ENCODE measurements at regions not wholly inside any gene's neighbourhood (a gene's known extent, or its start where the extent isn't known, plus 50 kb on each side); places are given as distances from the start of the nearest gene placed in this dataset.
"Not testable (repeated sequence)": the region's sequence is repeated elsewhere in the genome, so short reads cannot be mapped to it uniquely, and the experiment has no call there.

DNA sequence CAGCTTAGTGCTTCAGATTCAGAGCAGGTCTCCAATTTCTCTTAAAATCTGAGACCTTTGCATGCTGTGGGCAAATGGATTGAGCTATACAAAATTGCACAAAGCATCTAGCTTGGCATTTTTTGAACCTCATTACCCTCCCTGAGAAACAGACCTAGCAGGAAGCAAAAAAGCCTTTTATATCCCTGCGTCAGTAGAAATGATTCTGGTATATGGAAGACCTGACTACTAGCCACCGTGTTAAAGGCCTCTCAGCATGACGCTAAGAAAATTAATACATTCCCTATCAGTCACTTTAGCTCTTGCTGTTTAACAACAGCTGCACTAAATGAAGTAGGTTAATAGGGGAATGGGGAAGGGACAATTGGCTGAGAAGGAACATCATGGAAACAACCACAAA, 110.7 kb upstream of the SMLR1 start:
- DNase-seq (ENCODE audit: low spot score): no peak

DNA sequence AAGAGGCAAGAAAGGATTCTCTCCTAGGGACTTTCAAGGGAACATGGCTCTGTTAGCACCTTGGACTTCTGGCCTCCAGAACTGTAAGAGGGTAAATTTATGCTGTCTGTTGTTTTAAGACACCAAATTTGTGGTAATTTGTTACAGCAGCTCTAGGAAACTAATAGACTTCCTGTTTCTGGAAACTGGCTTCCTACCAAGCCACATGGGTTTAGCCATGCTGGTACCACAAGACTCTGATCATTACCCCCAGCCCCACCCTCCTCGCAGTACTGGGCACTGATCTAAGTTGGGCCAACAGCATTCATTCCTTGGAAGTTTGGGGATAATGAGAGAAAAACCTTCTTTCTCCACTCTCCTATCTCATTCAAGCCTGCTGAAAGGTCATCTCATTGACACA, 109.5 kb upstream of the SMLR1 start:
- no peak for DNase-seq (ENCODE audit: low spot score)

DNA sequence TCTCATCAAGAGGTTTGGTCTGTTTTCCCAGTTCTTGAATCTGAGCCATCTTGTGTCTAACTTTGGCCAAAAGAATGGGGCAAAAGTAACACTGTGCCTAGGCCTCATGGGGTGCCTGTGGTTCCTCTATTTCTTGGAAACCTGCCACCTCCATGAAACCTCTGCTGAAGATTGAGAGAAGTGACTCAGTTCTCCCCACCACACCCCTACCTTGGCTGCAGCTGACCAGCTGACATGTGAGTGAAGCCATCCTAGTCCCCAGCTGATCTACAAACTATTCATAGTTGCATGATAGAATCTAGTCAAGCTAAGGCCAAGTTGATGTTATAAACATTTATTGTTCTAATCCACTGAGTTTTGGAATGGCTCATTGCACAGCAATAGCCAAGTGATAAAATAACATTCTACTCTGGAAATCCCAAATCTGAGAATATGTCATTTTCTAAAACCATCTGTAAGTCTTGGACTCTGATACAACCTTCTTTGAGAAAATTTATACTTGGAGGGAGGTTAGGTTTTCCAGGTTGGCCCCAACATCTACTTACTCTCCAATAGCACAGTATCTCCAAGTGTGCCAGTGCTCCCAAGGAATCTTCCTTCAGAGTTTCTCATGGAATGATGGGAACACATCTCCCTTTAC, 107.0 kb upstream of the SMLR1 start:
- DNase-seq (ENCODE audit: low spot score): no peak

DNA sequence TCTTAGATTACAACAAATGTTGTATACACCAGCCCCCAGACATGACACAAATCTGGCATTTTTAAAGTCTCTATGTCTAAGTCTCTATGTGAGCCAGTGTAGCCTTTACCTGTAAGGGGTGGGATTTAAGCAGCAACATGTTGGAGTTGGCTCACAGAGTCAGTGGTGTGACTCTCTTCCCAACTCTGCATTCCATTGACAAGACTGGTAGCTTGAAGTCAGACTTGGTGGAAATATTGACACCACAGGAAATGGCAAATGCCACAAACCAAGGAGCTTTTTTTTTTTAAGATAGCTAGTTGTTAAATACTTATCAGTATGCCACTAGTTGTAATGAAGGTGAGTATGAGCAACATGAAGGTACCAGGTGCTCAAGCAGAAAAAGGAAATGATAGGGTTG, 103.1 kb upstream of the SMLR1 start:
- DNase-seq (ENCODE audit: low spot score): no peak

DNA sequence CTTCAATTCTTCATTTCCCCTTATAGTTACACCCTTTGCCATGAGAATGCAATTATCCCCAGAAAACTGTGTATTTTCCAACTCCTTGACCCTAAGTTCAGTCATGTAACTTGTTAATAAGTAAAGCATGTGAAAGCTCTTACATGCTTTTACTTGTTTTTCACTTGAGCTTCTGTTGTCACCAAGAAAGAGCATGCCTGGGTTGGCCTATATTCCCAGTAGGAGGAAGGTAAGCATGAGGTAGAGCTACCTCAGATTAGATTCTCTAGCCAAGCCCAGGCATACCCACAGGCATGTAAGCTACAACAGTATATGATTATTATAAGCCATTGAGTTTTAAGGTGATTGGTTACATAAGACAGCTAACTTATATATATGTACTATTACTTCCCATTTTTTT, 101.7 kb upstream of the SMLR1 start:
- no peak for DNase-seq (ENCODE audit: low spot score)

DNA sequence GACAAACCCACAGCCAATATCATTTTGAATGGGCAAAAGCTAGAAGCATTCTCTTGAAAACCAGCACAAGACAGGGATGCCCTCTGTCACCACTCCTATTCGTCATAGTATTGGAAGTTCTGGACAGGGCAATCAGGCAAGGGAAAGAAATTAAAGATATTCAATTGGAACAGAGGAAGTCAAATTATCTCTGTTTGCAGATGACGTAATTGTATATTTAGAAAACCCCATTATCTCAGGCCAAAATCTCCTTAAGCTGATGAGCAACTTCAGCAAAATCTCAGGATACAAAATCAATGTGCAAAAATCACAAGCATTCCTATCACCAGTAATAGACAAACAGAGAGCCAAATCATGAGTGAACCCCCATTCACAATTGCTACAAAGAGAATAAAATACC, 99.1 kb upstream of the SMLR1 start:
- not testable (repeated sequence) for DNase-seq (ENCODE audit: low spot score)

DNA sequence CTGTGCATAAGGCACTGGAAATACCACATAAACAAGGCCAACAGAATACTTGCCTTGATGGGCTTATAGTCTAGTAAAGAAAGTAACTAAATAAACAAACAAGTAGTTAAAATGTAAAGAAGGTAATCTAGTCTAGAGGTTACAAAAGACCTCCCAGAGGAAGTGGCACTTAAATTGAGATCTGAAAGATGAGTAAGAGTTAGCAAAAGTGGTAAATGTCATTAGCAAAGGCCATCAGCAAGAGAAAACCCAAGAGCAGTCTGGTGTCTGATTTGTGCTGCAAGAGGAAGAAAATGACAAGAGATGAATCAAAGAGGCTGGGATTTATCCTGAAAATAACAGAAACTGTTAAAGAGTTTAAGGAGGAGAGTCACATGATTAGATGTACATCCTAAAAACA, 96.6 kb upstream of the SMLR1 start:
- DNase-seq (ENCODE audit: low spot score): no peak

DNA sequence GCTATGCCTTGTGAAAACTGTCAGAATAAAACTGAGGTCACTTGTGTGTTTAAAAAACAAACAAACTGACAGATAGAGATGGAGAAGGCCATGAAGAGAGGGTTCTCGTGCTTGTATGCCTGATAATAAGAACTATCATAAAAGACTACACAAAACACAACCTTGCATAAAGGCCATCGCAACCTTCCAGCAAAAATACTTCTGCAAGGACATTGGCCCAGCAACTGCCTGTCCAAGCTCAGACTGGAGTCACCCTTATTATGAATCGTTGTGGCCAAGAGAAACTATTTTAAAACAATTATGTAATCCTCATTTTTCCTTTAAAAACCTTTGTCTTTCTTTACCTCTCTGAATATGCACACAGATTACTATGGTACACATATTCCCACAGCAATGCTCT, 93.0 kb upstream of the SMLR1 start:
- DNase-seq (ENCODE audit: low spot score): no peak

DNA sequence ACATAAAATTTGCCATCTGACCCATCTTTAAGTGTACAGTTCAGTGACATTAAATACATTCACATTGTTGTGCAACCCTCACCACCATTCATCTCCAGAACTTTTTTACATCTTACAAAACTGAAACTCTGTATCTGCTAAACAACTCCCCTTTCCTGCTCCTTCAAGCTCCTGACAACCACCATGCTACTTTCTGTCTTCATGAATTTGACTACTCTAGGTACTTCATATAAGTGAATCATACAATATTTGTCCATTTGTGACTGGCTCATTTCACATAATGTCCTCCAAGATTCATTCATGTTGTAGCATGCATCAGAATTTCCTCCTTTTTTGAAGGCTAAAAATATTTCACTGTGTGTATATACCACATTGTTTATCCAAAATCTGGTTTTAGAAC, 86.9 kb upstream of the SMLR1 start:
- DNase-seq (ENCODE audit: low spot score): no peak

DNA sequence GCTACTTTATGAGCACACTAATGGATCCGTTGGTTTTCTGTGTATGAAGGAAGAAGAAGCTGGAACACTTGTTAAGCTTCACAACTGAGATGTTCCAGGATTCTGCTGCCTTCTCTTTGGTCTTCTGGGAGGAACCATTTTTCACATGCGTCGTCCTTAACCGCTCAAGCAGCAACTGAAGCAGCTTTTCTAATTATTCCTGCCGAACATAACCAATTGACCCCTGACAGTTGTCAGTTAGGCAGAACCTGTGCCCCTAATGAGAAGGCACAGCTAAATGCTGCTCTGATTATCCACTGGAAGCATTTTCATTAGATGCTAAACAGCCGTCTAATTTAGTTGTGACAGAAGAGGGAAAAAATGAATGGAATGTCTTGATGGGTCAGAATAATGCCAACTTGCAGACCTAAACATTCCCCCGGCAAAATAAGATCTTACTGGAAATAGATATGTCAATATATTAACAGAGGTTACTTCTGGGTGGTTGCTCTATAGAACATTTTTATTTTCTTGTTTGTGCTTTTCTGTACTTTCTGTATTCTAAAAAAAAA, 85.0 kb upstream of the SMLR1 start:
- DNase-seq (ENCODE audit: low spot score): no peak

DNA sequence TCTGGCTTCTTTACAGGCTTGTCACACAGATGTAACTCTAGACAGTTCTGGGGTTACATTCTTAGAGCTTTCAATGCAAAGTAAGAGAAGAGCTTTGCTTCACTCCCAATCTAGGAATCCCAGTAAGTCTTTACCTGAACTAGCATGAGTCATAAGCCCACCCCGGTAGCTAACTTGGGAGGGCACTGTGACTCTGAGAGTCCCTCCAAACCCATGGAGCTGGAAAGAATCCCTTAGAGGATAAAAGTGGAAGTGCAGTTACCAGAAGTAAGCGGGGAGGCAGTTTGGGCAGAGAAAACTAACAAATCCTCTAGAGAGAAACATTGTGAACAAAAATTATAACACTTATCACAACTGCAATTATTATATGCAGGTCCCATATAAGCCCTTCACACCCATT, 84.0 kb upstream of the SMLR1 start:
- no peak for DNase-seq (ENCODE audit: low spot score)

DNA sequence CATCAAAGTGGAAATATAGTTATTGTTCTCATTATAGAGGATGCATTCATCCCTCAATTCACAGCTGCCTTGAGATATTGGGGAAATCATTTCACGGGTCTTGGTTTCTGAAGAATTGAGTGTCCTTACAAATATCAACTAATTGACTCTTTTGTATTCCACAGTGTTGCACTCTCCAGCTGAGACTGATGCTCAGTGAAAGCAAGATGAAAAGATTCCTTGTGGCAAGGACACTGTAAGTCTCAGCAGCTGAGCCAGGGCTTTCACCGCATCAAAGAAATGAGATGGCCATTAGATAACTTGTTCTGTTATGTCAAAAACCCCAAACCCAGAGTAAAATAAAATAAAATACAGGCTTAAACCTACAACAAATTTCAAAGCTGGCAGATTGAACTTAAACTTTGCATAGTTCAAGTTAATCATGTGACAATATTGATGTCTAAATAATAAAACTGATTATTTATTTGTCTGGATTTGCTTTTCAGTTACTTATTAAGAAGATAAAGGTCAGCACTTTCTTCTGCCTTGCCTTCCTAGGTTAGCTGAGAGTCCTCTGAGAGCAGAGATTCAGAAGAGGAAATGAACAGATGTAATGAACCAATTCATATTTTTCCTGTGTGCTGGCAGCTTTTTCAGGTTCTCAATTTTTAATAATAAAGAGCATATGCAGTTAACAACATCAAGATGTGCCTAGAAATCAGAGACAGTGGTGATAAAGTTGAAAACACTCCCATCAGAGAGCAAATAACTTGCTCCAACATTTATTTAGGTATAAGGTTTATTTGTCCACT, 82.4 kb upstream of the SMLR1 start:
- DNase-seq (ENCODE audit: low spot score): peak; percentile 42

DNA sequence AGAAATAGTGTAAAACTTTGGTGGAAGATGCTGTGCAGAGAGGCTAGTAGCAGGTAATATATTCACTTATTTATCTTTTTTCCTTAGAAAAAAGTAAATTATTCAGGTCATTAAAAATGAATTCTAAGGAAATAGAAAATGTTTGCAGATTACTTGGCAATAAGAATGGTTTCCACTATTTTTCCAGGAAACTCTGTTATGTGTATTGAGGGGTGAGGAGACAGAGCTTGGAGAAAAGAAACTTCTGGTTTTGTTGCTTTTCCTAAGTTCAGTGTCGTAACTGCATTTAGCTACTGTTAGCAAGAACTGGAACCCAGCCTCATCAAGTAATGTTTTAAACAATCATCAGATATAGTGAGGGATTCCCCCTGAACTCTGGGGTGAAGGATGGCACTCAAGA, 79.2 kb upstream of the SMLR1 start:
- DNase-seq (ENCODE audit: low spot score): no peak

DNA sequence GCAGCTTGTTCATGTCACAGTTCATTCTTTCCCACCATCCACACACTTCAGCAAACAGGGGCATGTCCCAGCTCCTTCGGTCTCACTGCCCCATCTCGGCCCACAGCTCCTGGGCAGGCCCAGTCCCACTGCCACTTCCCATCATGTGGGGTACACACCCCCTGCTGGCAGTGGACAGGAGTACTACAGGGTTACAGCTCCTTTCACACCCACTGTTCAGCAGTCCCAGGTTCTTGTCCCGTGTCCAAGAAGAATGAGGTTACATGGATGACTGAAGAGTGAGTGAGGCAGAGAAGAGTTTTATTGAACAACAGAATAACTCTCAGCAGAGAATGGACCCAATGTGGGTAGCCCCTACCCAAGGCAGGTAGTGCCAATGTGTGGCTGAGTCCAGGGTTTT, 77.8 kb upstream of the SMLR1 start:
- DNase-seq (ENCODE audit: low spot score): no peak

DNA sequence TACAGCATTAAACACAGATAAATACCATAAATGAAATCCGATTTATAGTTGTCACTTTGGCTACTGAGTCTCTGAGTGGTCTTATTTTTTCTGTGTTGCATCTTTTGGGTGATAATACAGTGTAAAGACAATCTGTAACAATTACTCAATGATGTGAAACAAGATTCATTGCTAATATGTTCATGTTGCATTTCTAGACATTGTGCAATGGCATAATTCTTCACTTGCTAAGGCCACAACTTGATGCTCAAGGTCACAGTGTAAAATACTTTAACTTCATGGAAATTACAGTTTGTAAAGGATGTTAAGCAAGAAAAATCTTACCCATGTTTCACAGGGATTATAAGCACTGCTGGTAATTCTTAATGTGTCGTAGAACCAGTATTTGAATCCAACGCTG, 74.9 kb upstream of the SMLR1 start:
- DNase-seq (ENCODE audit: low spot score): no peak

DNA sequence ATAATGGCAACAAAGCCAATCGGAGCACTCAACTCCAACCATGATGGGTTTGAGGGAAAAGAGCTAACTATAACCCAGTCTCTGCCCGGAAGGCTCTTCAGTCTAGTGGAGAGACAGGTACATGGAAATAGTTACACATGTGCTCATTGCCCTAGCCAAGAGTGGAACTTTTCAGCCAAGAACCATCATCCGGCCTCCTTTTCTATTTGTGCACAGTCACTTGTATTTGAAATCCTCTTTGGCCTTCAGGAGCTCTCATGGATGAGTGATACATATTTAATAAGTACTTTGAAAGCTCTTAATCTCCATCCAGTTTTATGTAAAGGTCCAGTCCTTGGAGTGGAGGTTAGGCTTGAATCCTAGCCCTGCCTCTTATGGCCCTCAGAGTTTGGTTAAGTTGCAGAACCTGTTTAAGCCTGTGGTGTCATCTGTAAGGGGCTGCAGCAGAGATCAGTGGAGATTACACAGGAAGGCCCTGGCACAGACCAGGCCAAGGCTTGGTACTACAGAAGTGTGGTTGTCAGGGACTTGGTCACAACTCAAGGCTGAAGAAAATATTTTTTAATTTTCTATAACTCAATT, 72.3 kb upstream of the SMLR1 start:
- DNase-seq (ENCODE audit: low spot score): no peak

DNA sequence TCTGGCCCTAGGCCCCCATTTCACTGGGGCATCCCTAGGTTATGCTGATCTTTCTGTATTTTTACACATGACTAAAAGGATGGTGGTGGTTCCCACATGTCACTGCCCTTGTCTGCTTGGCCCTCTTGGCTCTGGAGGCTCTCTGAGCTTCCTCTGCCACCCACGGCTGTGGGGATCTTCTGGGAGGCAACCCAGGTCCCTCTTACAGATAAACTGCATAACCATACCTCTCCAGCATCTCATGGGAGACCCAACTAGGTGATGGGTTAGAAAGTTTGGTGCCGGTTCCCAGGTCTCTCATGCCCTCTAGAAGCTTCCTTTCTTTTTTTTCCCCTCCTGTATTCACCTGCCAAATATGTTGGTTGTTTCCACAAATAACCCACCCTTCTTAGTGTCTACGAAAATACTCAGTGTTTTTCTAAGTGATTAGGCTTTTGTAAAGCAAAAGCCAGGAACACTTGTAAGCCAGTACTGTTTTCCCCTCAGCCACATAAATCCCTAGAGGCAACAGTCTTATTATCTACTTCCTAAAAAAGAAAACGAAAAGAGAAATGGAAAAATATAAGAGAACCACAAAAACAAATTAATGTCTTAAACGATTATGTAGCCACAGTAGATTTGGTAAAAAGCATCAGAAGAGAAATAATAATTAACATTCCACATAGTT, 71.7 kb upstream of the SMLR1 start:
- no peak for DNase-seq (ENCODE audit: low spot score)

DNA sequence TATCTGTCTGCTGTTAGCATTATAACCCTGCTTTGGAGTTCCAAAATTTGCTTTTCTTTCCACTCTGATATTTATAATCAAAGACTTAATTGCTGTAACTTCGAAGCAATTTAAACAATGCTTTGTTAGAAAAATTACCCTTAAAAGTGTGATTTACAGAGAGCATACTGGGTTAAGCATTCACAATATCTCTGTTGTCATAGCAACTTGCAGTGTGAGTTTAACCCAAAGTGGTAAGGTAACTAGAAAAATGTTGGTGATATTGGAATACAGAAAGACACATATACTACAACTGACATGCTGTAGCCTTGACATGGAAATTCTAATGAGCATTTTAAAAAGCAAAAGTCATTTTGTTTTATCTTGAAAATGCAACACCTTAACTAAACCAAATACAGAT, 70.4 kb upstream of the SMLR1 start:
- DNase-seq (ENCODE audit: low spot score): no peak

DNA sequence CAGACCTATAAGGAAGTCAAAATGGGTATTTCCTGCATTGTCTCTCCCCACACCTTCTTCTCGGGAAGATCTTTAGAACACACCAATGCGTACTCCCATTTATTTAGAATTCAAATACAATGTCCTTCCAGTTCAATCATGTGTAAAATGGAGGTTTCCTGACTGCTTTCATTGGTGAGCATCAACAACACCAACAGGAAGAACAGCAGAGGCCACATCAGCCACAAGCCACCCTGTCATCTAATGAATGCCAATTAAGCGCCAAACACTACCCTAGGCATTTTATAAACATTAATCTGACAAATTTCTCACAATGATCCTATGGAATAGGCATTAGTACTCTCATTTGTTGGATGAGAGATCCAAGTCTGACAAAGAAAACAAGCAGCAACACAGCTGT, 68.4 kb upstream of the SMLR1 start:
- DNase-seq (ENCODE audit: low spot score): no peak

DNA sequence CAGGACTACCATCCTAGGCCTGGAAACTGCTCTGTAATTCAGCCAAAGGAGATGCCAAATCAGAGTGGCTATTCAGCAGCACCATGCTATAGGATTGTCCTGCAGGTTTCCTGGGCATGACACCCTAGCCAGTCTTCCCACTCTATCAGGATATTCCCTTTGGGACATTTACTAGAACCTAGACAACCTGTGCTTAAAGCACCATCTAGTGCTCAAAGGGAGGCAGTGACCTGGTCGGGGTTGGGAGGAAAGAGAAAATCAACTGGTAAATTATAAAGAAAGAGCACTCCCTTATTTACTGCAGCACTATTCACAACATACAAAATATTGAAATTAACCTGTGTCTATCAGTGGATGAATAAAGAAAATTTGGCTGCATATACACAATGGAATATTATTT, 67.2 kb upstream of the SMLR1 start:
- no peak for DNase-seq (ENCODE audit: low spot score)

DNA sequence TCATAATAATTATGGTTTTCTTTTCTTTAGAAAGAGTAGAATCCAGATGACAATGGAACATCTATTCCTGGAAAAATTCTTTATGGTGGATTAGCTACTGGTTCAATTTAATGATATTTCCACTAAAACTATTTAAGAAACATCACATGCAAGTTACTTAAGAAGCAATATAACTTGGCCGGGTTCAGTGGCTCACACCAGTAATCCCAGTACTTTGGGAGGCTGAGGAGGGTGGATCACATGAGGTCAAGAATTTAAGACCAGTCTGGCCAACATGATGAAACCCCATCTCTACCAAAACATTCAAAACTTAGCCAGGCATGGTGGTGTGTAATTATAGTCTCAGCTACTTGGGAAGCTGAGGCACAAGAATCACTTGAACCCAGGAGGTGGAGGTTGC, 65.9 kb upstream of the SMLR1 start:
- DNase-seq (ENCODE audit: low spot score): no peak

DNA sequence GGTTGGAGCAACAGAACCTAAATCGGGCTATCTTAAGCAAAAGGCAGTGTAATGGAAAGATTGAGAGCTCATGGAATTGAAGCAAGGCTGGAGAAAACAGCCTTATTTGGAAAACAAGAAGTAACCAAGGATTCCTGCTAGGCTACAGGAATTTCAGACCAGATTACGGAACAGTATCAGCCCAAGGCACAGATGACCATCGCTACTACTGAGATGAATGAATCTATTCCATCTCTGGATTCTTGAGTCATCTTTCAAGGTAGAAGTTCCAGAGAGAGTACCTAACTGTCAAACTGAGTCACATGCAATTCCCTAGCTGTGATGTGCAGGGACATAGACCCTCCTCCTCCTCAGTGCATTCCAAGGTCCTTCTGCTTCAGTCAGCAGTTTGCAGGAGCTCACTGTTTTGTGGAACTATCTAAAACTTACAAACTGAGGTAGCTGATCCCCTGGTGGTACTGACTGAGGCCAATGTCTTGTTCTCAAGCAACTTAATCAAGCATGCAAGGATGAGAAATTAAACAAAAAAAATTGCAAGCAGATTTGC, 62.0 kb upstream of the SMLR1 start:
- no peak for DNase-seq (ENCODE audit: low spot score)

Data from pons (tissue), 1 donor.